Pancreas (tissue), 10 donors: ENCODE measurements at regions not wholly inside any gene's neighbourhood (a gene's known extent, or its start where the extent isn't known, plus 50 kb on each side); places are given as distances from the start of the nearest gene placed in this dataset.

Experiments used
- ATAC-seq, 4 donors: fragments of 200-7000 bp; cut with Tn5 transposase; one replicate each; pipeline versions ENCODE4 v1.8.0 to v1.9.1; 2020; ENCODE audit warnings: mild to moderate bottlenecking in 4 of 4, moderate library complexity in 4 of 4
- DNase-seq, 6 donors: peaks; one replicate each; pipeline ENCODE4 v3.0.0-alpha.2; 2020
- FAIRE-seq: peaks from 2 replicates; lab custom pipeline; 2012; peaks lifted over from hg19 to GRCh38; lab: Jason Lieb, UNC
- H3K27ac ChIP-seq, 4 donors: fragments of 200-600 bp; sonication (generic); 1 replicate in 3 of 4; 2 replicates in 1 of 4; pipeline versions ENCODE4 v1.5.0 to v1.8.0; 2020
- H3K27me3 ChIP-seq, 4 donors: fragments of 200-600 bp; one replicate each; pipeline ENCODE4 v1.8.0; 2021
- H3K36me3 ChIP-seq, 3 donors: fragments of 200-600 bp; sonication (generic) in 1 of 3; one replicate each; pipeline versions ENCODE4 v1.5.0 to v1.8.0; 2020 to 2021
- H3K4me1 ChIP-seq, 3 donors: fragments of 200-600 bp; one replicate each; pipeline ENCODE4 v1.8.0; 2021
- H3K4me3 ChIP-seq, 4 donors: fragments of 200-600 bp; sonication (generic) in 2 of 4; one replicate each; pipeline versions ENCODE4 v1.5.0 to v1.8.0; 2020 to 2021
- H3K9me3 ChIP-seq, 4 donors: fragments of 200-600 bp; one replicate each; pipeline ENCODE4 v1.8.0; 2021
- CTCF ChIP-seq, 4 donors: fragments of 200-600 bp; sonication (generic) in 3 of 4; IDR thresholded peaks; one replicate each; pipeline versions ENCODE4 v1.5.0 to v1.8.0; 2021; ENCODE audit warnings: antibody characterized with exemption in 4 of 4
- WGBS, 2 donors: extraction: QIAGEN DNeasy Blood & Tissue Kit; methylation state at CpG; one replicate each; pipeline ENCODE4 v1.1.7; 2013; 5-methylcytosine and 5-hydroxymethylcytosine counted together
- intact Hi-C, 3 donors: fragments of 100-400 bp; cut with DNase I; formaldehyde crosslinking; loops; one replicate each; pipeline versions ENCODE4 v1.11.1 to v1.14.2; 2022
- donor health status: healthy with polysubstance abuse.
- donor health status: DM: no; HTN: no; CAD: no; lungs with moderate emphysema.
- donor health status: DM: no; HTN: no; CAD: no.
- donor health status: control.
- donor health status: control.
- donor health status: Bipolar disorder and iron deficiency.
- donor health status: DM: yes; HTN: yes; CAD: no.
- donor health status: DM: no; HTN: no; CAD: no.
- donor health status: DM: no; HTN: no; CAD: no.
- donor health status: DM: yes; HTN: yes; CAD: no.

- FAIRE-seq = no peak
- no peaks in the 10 kb centered on the region for H3K36me3 ChIP-seq
- ATAC-seq = no peak
- H3K4me3 ChIP-seq = no peak overlapping the region
- no peak for DNase-seq
- no peaks in the 10 kb centered on the region for H3K27me3 ChIP-seq
- TF ChIP-seq CTCF (IDR thresholded peaks at IDR 0.05) = no peak
- 81 to 86% methylated on average over 3 of the region's 3 CpGs for WGBS, 2 donors
- no peaks in the 10 kb centered on the region for H3K4me1 ChIP-seq
- no peak overlapping the region for H3K27ac ChIP-seq
- intact Hi-C loops = no loop called here
- no peaks in the 10 kb centered on the region for H3K9me3 ChIP-seq
These were observed 302.8 kb upstream of the SEMA3C start for GRCh38 chr7:81221527-81222217.

- intact Hi-C loops = no loop called here
These were observed 299.7 kb upstream of the SEMA3C start for GRCh38 chr7:81218480-81219106.

GRCh38 chr7:81213394-81213793 is 294.5 kb upstream of the SEMA3C start:
- FAIRE-seq = no peak
- intact Hi-C loops = no loop called here
- H3K9me3 ChIP-seq = no peaks in the 10 kb centered on the region
- no peaks in the 10 kb centered on the region for H3K36me3 ChIP-seq
- no peaks in the 10 kb centered on the region for H3K4me1 ChIP-seq
- no peak for ATAC-seq
- no peaks in the 10 kb centered on the region for H3K27me3 ChIP-seq
- no peak for TF ChIP-seq CTCF (IDR thresholded peaks at IDR 0.05)
- DNase-seq = no peak
- no peak overlapping the region for H3K27ac ChIP-seq
- H3K4me3 ChIP-seq = no peak overlapping the region

More at GRCh38 chr7:81218480-81219106, 299.7 kb upstream of the SEMA3C start:
- no peak for TF ChIP-seq CTCF (IDR thresholded peaks at IDR 0.05)
- no peaks in the 10 kb centered on the region for H3K36me3 ChIP-seq
- H3K27ac ChIP-seq = no peak overlapping the region
- WGBS, 2 donors = 55 to 61% methylated on average over 2 of the region's 2 CpGs
- no peaks in the 10 kb centered on the region for H3K27me3 ChIP-seq
- FAIRE-seq (no peak), DNase-seq (no peak), ATAC-seq (no peak)
- H3K4me1 ChIP-seq = no peaks in the 10 kb centered on the region
- H3K4me3 ChIP-seq = no peak overlapping the region
- no peaks in the 10 kb centered on the region for H3K9me3 ChIP-seq

- intact Hi-C loops = no loop called here
- Histone ChIP-seq H3K4me3 (no peak overlapping the region), H3K36me3 (no peaks in the 10 kb centered on the region), H3K27ac (no peak overlapping the region), H3K9me3 (no peaks in the 10 kb centered on the region), H3K4me1 (no peaks in the 10 kb centered on the region), H3K27me3 (no peaks in the 10 kb centered on the region)
- no peak for FAIRE-seq
- TF ChIP-seq CTCF (IDR thresholded peaks at IDR 0.05) = no peak
- ATAC-seq = no peak
- DNase-seq = no peak
- WGBS, 2 donors = 73 to 74% methylated on average over 4 of the region's 4 CpGs
These were observed 293.1 kb upstream of the SEMA3C start for GRCh38 chr7:81211934-81212320.
